Caco-2 (cell line): ENCODE measurements at regions not wholly inside any gene's neighbourhood (a gene's known extent, or its start where the extent isn't known, plus 50 kb on each side); places are given as distances from the start of the nearest gene placed in this dataset.

Source experiments
- BruUV-seq: library from RNA; stranded (reverse); fragments of 400-500 nt; replicated peaks from 2 replicates; lab custom pipeline; 2021; lab: Mats Ljungman, UMichigan
- CTCF ChIA-PET: fragments of 300-600 bp; sonication (Branson Sonifier 250); formaldehyde crosslinking; loops from one replicate; lab custom pipeline; 2022; ENCODE audit warnings: antibody characterized with exemption; lab: Charles Lee
- POLR2A ChIA-PET: fragments of 300-600 bp; sonication (Branson Sonifier 250); formaldehyde crosslinking; loops from one replicate; lab custom pipeline; 2022; ENCODE audit warnings: antibody characterized with exemption; lab: Charles Lee
- DNase-seq, 2 experiments: peaks; one replicate each; pipeline versions ENCODE4 v3.0.0 to v3.0.0-alpha.2; 2020 to 2022
- H3K27me3 ChIP-seq: replicated peaks from 2 replicates; pipeline ENCODE4 v1.6.0; 2011; ENCODE audit warnings: low read length; ENCODE audit not compliant: control insufficient read depth, insufficient read depth
- H3K36me3 ChIP-seq: 2 replicates; pipeline ENCODE4 v1.5.1; 2011; ENCODE audit warnings: low read length; ENCODE audit not compliant: control insufficient read depth, insufficient read depth
- H3K4me1 ChIP-seq: fragments of 250-450 bp; sonication (Bioruptor Pico); 2 replicates; pipeline ENCODE4 v1.5.1; 2020; ENCODE audit warnings: mild to moderate bottlenecking
- H3K4me3 ChIP-seq: 2 replicates; pipeline ENCODE4 v1.5.1; 2011; ENCODE audit warnings: low read depth, mild to moderate bottlenecking, control low read depth, low read length
- H3K9me3 ChIP-seq: fragments of 250-450 bp; sonication (Bioruptor Pico); 2 replicates; pipeline ENCODE4 v1.5.1; 2020; ENCODE audit warnings: mild to moderate bottlenecking, moderate library complexity
- H3K27ac Mint-ChIP-seq: one replicate; pipeline ENCODE4 v1.8.0; 2022; ENCODE audit warnings: mixed read lengths; ENCODE audit not compliant: unreplicated experiment
- H3K27me3 Mint-ChIP-seq: one replicate; pipeline ENCODE4 v1.8.0; 2022; ENCODE audit warnings: mixed read lengths; ENCODE audit not compliant: insufficient read depth, unreplicated experiment
- H3K36me3 Mint-ChIP-seq: one replicate; pipeline ENCODE4 v1.8.0; 2022; ENCODE audit warnings: mild to moderate bottlenecking, mixed read lengths; ENCODE audit not compliant: insufficient read depth, unreplicated experiment
- H3K4me1 Mint-ChIP-seq: one replicate; pipeline ENCODE4 v1.8.0; 2022; ENCODE audit warnings: low read depth, mixed read lengths; ENCODE audit not compliant: unreplicated experiment
- H3K4me3 Mint-ChIP-seq: one replicate; pipeline ENCODE4 v1.8.0; 2022; ENCODE audit warnings: mild to moderate bottlenecking, moderate library complexity, mixed read lengths; ENCODE audit not compliant: unreplicated experiment
- H3K9me3 Mint-ChIP-seq: one replicate; pipeline ENCODE4 v1.8.0; 2022; ENCODE audit warnings: mixed read lengths; ENCODE audit not compliant: unreplicated experiment
- CTCF ChIP-seq, 2 experiments: fragments of 200-600 bp in 1 of 2; IDR thresholded peaks; 1 replicate in 1 of 2; 2 replicates in 1 of 2; pipeline versions ENCODE4 v1.5.1 to v1.8.0; 2011 to 2022; ENCODE audit warnings: antibody characterized with exemption in 1 of 2, control low read depth in 1 of 2, inconsistent platforms in 1 of 2, low read depth in 1 of 2, low read length in 1 of 2, mild to moderate bottlenecking in 1 of 2, moderate library complexity in 1 of 2; ENCODE audit not compliant: insufficient read depth in 1 of 2, severe bottlenecking in 1 of 2, unreplicated experiment in 1 of 2
- intact Hi-C: fragments of 100-400 bp; cut with micrococcal nuclease; formaldehyde crosslinking; loops from one replicate; pipeline ENCODE4 v1.10.0; 2022; ENCODE audit not compliant: unreplicated experiment

GRCh38 chr6:86154852-86155251 is 512.2 kb upstream of the SYNCRIP start:
- Mint-ChIP-seq H3K9me3 (no peaks in the 10 kb centered on the region), H3K4me1 (no peaks in the 10 kb centered on the region), H3K36me3 (no peaks in the 10 kb centered on the region), H3K27me3 (no peaks in the 10 kb centered on the region), H3K27ac (no peak overlapping the region), H3K4me3 (no peak overlapping the region)
- Histone ChIP-seq H3K9me3 (no peaks in the 10 kb centered on the region), H3K4me3 (no peak overlapping the region), H3K36me3 (no peaks in the 10 kb centered on the region), H3K4me1 (no peaks in the 10 kb centered on the region), H3K27me3 (no peaks in the 10 kb centered on the region)
- DNase-seq = no peak
- intact Hi-C loops = no loop called here
- no peak for TF ChIP-seq CTCF (IDR thresholded peaks at IDR 0.05; ENCODE audit: insufficient read depth in 1 of 2, low read depth in 1 of 2, low read length in 1 of 2, severe bottlenecking in 1 of 2, unreplicated experiment in 1 of 2)
- ChIA-PET CTCF (no interaction called here), POLR2A (no interaction called here)
- BruUV-seq = no TSS peak

GRCh38 chr6:86153521-86153920 is 510.8 kb upstream of the SYNCRIP start:
- CTCF ChIA-PET = no interaction called here
- Mint-ChIP-seq H3K27me3 (no peaks in the 10 kb centered on the region), H3K4me3 (no peak overlapping the region), H3K36me3 (no peaks in the 10 kb centered on the region), H3K27ac (no peak overlapping the region), H3K9me3 (no peaks in the 10 kb centered on the region), H3K4me1 (no peaks in the 10 kb centered on the region)
- Histone ChIP-seq H3K4me1 (no peaks in the 10 kb centered on the region), H3K36me3 (no peaks in the 10 kb centered on the region), H3K9me3 (no peaks in the 10 kb centered on the region), H3K4me3 (no peak overlapping the region), H3K27me3 (no peaks in the 10 kb centered on the region)
- intact Hi-C loops = no loop called here
- no TSS peak for BruUV-seq
- no peak for TF ChIP-seq CTCF (IDR thresholded peaks at IDR 0.05; ENCODE audit: insufficient read depth in 1 of 2, low read depth in 1 of 2, low read length in 1 of 2, severe bottlenecking in 1 of 2, unreplicated experiment in 1 of 2)
- no peak for DNase-seq
- POLR2A ChIA-PET = no interaction called here

- no TSS peak for BruUV-seq
- H3K4me1 ChIP-seq = no peaks in the 10 kb centered on the region
- no peaks in the 10 kb centered on the region for H3K4me1 Mint-ChIP-seq
- no peak overlapping the region for H3K4me3 Mint-ChIP-seq
- H3K27ac Mint-ChIP-seq = no peak overlapping the region
- intact Hi-C loops = no loop called here
- ChIA-PET POLR2A (no interaction called here), CTCF (no interaction called here)
- no peak overlapping the region for H3K4me3 ChIP-seq
- no peaks in the 10 kb centered on the region for H3K9me3 ChIP-seq
- no peaks in the 10 kb centered on the region for H3K36me3 Mint-ChIP-seq
- H3K27me3 ChIP-seq = no peaks in the 10 kb centered on the region
- H3K36me3 ChIP-seq = no peaks in the 10 kb centered on the region
- no peaks in the 10 kb centered on the region for H3K27me3 Mint-ChIP-seq
- no peaks in the 10 kb centered on the region for H3K9me3 Mint-ChIP-seq
- TF ChIP-seq CTCF (IDR thresholded peaks at IDR 0.05; ENCODE audit: insufficient read depth in 1 of 2, low read depth in 1 of 2, low read length in 1 of 2, severe bottlenecking in 1 of 2, unreplicated experiment in 1 of 2) = no peak
- no peak for DNase-seq
Measured at GRCh38 chr6:86152546-86152945, 509.9 kb upstream of the SYNCRIP start.
